GM10248 (cell line): ENCODE measurements at regions not wholly inside any gene's neighbourhood (a gene's known extent, or its start where the extent isn't known, plus 50 kb on each side); places are given as distances from the start of the nearest gene placed in this dataset.

Source experiments
- CTCF ChIA-PET: fragments of 300-600 bp; sonication (Branson Sonifier 250); formaldehyde crosslinking; extraction: SDS; loops from one replicate; lab custom pipeline; 2021; ENCODE audit warnings: antibody characterized with exemption; lab: Yijun Ruan, JAX
- POLR2A ChIA-PET: fragments of 350-650 bp; sonication (Branson Sonifier 250); formaldehyde crosslinking; extraction: SDS; loops from one replicate; lab custom pipeline; 2020; ENCODE audit warnings: antibody characterized with exemption; lab: Yijun Ruan, JAX
- DNase-seq: peaks from one replicate; pipeline ENCODE4 v3.0.0; 2012; ENCODE audit errors: extremely low spot score
- TF ChIP-seq, protein P1 (sequence below): IDR thresholded peaks from 2 replicates; pipeline ENCODE4 v1.5.1; 2012; ENCODE audit warnings: mild to moderate bottlenecking, low read depth; ENCODE audit errors: extremely low read depth, missing control alignments, control extremely low read depth

DNA sequence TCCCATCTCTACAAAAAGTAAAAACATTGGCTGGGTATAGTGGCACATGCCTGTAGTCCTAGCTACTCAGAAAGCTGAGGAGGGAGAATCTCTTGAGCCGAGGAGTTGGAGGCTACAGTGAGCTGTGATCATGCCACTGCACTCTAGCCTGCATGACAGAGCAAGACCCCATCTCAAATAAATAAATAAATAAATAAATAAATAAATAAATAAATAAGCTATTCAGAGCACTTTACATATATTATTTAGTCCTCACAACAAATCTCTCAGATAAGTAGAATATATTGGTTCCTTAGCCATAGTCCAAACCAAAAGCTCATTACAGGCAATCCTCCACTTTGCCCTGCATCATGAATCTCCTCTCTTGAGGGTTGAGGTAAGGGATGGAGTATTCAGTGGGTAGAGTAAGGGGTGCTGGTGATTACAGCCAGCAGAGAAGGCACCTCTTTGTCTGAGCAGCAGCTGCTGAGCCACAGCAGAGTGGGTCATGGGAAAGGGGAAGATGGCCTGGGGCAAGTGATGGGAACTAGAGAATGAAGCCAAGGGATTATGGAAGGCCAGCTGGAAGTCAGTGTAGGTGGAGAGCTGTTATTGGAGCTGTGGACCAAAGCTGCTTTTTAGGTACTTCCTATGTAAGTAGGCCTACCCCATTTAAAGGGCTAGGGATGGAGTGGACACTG is 115.5 kb upstream of the ZNF644 start:
- DNase-seq: no peak
- CTCF ChIA-PET: interaction anchor here (0.9 to 1.9 kb wide), 6 partner anchors 9 to 416 kb away, joined by 3 to 7 read pairs (median 5); no protein-coding TSS in a partner anchor

GRCh38 chr1:91135799-91136198 is 114.0 kb upstream of the ZNF644 start:
- ChIA-PET CTCF (no interaction called here), POLR2A (no interaction called here)
- TF ChIP-seq, protein P1, sequence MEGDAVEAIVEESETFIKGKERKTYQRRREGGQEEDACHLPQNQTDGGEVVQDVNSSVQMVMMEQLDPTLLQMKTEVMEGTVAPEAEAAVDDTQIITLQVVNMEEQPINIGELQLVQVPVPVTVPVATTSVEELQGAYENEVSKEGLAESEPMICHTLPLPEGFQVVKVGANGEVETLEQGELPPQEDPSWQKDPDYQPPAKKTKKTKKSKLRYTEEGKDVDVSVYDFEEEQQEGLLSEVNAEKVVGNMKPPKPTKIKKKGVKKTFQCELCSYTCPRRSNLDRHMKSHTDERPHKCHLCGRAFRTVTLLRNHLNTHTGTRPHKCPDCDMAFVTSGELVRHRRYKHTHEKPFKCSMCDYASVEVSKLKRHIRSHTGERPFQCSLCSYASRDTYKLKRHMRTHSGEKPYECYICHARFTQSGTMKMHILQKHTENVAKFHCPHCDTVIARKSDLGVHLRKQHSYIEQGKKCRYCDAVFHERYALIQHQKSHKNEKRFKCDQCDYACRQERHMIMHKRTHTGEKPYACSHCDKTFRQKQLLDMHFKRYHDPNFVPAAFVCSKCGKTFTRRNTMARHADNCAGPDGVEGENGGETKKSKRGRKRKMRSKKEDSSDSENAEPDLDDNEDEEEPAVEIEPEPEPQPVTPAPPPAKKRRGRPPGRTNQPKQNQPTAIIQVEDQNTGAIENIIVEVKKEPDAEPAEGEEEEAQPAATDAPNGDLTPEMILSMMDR: no peak
- DNase-seq: no peak

More for the DNA sequence above, 115.5 kb upstream of the ZNF644 start:
- POLR2A ChIA-PET: no interaction called here
- TF ChIP-seq, protein P1: no peak

GRCh38 chr1:91133248-91133647 is 111.4 kb upstream of the ZNF644 start:
- no peak for DNase-seq
- POLR2A ChIA-PET: no interaction called here
- CTCF ChIA-PET: no interaction called here
- TF ChIP-seq, protein P1: no peak

DNA sequence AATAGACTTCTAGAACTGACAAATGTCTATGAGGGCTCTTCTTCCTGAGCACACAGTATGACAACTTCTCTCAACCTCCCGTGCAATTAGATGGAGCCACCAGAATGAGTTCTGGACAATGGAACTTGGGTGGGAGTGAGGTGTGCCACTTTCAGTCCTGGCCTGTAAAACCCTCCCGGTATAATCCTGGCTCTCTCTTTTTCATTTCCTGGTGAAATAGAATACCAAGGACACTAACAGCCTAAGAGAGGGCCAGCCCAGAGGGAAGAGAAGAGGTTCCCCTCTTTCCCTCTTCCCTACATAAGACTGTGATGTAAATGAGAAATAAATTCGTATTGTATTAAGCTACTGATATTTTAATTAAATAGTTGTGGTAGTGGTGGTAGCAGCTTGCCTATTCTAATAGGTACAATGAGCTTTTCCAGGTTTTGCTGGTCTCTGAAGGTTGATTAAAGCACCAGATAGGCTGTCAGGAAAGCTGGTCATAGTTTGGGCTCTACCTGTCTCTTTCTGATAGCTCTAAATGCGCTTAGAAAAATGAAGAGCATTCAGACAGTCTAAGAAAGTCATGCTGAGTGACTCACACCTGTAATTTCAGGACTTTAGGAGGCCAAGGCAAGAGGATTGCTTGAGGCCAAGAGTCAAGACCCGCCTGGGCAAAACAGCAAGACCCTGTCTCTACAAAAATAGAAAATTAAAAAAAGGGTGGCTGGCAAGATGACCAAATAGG is 108.6 kb upstream of the ZNF644 start:
- POLR2A ChIA-PET: no interaction called here
- CTCF ChIA-PET: interaction anchor here (1.2 to 3.5 kb wide), 4 partner anchors 10 to 35 kb away, joined by 3 to 17 read pairs (median 4); no protein-coding TSS in a partner anchor
- DNase-seq: no peak
- TF ChIP-seq, protein P1: no peak

- TF ChIP-seq, protein P1: no peak
- DNase-seq: no peak
- CTCF ChIA-PET: interaction anchor here (1.0 to 3.5 kb wide), 2 partner anchors 36 to 550 kb away, joined by 3 to 17 read pairs; no protein-coding TSS in a partner anchor
- POLR2A ChIA-PET: no interaction called here
Measured at GRCh38 chr1:91129458-91129857, 107.6 kb upstream of the ZNF644 start.

- POLR2A ChIA-PET: no interaction called here
- DNase-seq: no peak
- CTCF ChIA-PET: interaction anchor here (1.0 to 3.5 kb wide), 2 partner anchors 37 to 550 kb away, joined by 3 to 17 read pairs; no protein-coding TSS in a partner anchor
- TF ChIP-seq, protein P1: no peak
Measured at GRCh38 chr1:91129017-91129416, 107.2 kb upstream of the ZNF644 start.
